ENCODE measurements at regions not wholly inside any gene's neighbourhood (a gene's known extent, or its start where the extent isn't known, plus 50 kb on each side); places are given as distances from the start of the nearest gene placed in this dataset.
A peak's percentile ranks its signal among the peaks of the same experiment; 100 is the strongest.

GRCh38 chr9:115495052-115495635 is 377.2 kb upstream of the TNC start (continued):
- TF ChIP-seq THAP9 (CRISPR knock-in tag; IDR thresholded peaks at IDR 0.05; ENCODE audit: borderline replicate concordance) (no peak), ZNF749 (CRISPR knock-in tag; IDR thresholded peaks at IDR 0.05; ENCODE audit: borderline replicate concordance) (peak; percentile 60; the same call in 1 of the 2 replicates), ZNF747 (CRISPR knock-in tag; IDR thresholded peaks at IDR 0.05; ENCODE audit: borderline replicate concordance) (no peak), HOXD1 (CRISPR knock-in tag; IDR thresholded peaks at IDR 0.05) (peak; percentile 78; the same call in 1 of the 2 replicates), SNAPC5 (CRISPR knock-in tag; IDR thresholded peaks at IDR 0.05; ENCODE audit: borderline replicate concordance) (no peak), TSC22D2 (CRISPR knock-in tag; IDR thresholded peaks at IDR 0.05; ENCODE audit: borderline replicate concordance) (no peak), HOXA3 (CRISPR knock-in tag; IDR thresholded peaks at IDR 0.05) (no peak), CCAR2 (optimal IDR thresholded peaks at IDR 0.05; ENCODE audit: low read depth, low read length) (no peak), IRX3 (CRISPR knock-in tag; IDR thresholded peaks at IDR 0.05; ENCODE audit: borderline replicate concordance, low read depth) (no peak), DRAP1 (CRISPR knock-in tag; IDR thresholded peaks at IDR 0.05) (no peak), YEATS4 (CRISPR knock-in tag; IDR thresholded peaks at IDR 0.05; ENCODE audit: borderline replicate concordance) (0 out of 2 replicates have a peak, but pooled peaks have one; percentile 28), ZNF644 (CRISPR knock-in tag; IDR thresholded peaks at IDR 0.05; ENCODE audit: low read depth) (peak; percentile 16; the same call in 1 of the 2 replicates), ZNF44 (CRISPR knock-in tag; IDR thresholded peaks at IDR 0.05) (no peak), SMARCE1 (IDR thresholded peaks at IDR 0.05; ENCODE audit: borderline replicate concordance) (no peak), ATF7-NPFF (CRISPR knock-in tag; IDR thresholded peaks at IDR 0.05; ENCODE audit: low read depth) (no peak), NAIF1 (CRISPR knock-in tag; IDR thresholded peaks at IDR 0.05; ENCODE audit: borderline replicate concordance) (no peak), ZNF180 (CRISPR knock-in tag; IDR thresholded peaks at IDR 0.05; ENCODE audit: borderline replicate concordance, low read depth) (no peak), ZBTB26 (CRISPR knock-in tag; IDR thresholded peaks at IDR 0.05; ENCODE audit: borderline replicate concordance) (no peak), ZNF3 (CRISPR knock-in tag; IDR thresholded peaks at IDR 0.05) (no peak), ZNF280B (CRISPR knock-in tag; IDR thresholded peaks at IDR 0.05; ENCODE audit: borderline replicate concordance) (no peak)
